Inflammatory macrophage treated with lipopolysaccharide for 4 hours (primary cell): ENCODE measurements at regions not wholly inside any gene's neighbourhood (a gene's known extent, or its start where the extent isn't known, plus 50 kb on each side); places are given as distances from the start of the nearest gene placed in this dataset.
"Not testable (repeated sequence)": the region's sequence is repeated elsewhere in the genome, so short reads cannot be mapped to it uniquely, and the experiment has no call there.

ENCODE experiments used
- DNase-seq: peaks from one replicate; pipeline ENCODE4 v3.0.0-alpha.2; 2020

DNA sequence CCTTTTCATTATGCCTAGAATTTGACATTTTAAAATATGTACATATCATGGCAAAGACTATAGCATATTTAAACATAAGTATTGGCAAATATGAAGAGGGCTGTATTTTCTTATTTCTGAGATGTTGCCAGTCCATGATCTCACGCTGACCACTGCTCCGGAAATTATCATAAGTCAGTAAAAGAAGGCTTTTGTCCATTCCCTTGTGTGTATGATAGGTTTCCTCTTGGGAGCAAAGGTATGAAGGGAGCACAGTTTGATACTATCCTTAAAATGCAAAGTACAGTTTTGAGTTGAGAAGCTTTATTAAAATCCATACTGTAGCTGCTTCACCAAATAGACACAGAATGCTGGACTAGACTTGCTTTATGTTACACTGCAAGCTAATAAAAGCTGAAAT is 52.6 kb upstream of the AGA start:
- DNase-seq = no peak

DNA sequence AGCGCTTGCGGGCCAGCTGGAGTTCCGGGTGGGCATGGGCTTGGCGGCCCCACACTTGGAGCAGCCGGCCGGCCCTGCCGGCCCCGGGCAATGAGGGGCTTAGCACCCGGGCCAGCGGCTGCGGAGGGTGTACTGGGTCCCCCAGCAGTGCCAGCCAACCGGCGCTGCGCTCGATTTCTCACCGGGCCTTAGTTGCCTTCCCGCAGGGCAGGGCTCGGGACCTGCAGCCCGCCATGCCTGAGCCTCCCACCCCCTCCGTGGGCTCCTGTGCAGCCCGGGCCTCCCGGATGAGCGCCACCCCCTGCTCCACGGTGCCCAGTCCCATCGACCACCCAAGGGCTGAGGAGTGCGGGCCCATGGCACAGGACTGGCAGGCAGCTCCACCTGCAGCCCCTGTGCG is 53.4 kb upstream of the AGA start:
- DNase-seq = not testable (repeated sequence)

DNA sequence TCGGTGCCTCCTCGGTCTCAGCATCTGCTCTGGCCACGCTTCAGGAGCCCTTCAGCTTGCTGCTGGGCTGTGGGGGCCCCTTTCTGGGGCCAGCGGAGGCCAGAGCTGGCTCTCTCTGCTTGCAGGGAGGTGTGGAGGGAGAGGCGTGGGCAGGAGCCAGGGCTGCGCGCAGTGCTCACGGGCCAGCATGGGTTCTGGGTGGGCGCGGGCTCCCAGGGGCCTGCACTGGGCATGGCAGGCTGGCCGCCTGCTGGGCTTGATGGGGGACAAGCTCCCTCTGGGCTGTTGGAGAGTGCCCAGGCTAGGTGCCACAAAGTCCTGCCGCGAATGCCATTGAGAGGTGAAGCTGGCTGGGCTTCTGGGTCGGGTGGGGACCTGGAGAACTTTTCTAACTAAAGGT is 57.3 kb upstream of the AGA start:
- no peak for DNase-seq

DNA sequence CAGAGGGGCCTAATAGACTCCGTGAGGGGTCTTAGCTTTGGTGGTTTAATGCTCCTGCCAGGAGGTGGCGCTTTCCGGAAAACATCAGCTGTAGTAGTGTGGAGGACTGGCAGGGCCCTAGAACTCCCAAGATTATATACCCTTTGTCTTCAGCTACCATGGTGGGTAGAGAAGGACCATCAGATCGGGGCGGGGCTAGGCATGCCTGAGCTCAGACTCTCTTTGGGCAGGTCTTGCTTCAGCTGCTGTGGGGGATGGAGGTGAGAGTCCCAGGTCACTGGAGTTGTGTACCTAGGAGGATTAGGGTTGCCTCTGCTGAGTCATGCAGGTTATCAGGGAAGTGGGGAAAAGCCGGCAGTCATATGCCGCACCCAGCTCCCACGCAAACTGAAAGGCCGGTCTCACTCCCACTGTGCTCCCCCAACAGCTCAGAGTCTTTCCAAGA is 63.0 kb upstream of the AGA start:
- no peak for DNase-seq

DNA sequence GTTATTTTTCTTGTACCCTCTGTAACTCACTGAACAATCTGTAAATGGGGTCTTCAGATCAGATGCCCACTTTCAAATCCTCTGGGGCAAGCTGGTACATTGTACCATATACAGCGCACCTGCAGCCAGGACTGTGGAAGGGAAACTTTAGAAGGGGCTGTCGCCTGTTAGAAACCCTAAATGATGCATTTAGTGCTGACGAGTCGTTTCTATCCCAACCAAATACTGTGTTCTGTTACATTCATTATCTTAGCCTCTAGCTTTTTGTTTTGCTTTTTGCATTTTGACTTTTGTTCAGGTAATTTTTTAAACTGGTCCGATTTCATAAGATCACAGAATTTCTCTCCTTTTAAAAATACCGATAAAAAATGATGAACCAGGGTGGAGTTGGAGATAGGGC is 66.4 kb upstream of the AGA start:
- DNase-seq = no peak

DNA sequence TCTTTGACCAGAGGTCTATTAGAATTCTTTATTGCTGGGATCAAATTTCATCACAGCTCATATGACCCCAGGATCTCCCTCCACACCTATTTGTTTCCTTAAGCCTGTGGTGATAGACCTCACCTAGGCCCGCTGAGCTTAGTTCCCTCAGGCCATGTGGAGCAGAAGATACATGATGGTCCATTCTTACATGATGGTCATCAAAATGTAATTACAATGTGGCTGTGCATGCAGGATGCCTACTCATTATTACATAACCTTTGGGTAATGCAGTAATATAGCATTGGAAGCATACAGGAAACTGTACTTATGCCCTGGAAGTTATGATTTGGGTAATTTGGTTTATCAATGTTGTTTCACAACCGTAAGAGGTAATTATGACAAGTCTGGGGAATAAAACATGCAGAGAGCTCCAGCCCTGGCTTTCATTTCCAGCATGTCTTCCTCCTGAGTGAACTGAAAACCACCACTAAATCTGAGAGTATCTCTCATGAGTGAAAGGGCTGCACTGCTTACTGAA is 67.0 kb upstream of the AGA start:
- no peak for DNase-seq

DNA sequence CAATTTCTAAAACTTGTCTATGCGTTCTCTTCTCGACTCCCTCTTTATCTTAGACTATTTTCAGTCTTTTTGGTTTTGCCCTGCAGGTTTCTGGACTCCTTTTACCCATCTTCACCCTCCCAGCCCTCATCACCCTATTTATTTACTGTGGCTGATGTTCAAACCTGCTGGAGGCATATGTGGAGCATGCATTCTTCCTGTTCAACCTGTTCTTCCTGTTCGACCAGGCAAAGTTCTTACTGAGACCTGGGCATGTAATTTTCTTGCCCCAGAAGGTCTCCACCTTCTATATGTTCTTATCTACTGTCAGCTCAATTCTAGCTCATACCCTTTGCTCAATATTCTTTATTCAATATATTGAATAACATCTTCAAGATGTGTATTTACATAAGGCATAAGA is 69.4 kb upstream of the AGA start:
- no peak for DNase-seq

DNA sequence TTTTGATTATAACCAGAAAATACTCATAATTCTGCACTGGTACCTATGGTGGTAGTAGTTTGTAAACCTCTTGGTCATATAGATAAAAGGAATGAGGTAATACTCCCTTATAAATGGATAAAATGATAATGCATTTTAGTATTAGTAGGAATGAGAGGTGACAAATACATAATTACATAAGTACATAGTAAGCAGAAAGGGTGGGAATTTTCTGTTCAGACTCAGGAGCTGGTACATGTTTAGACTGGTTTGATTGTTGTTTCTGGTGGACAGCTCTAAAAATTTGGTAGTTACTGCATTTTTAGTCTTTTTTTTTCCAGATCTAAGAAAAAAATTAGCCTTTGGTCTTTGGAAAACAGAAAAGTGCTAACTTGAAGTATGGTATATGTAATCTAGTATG is 70.4 kb upstream of the AGA start:
- DNase-seq = no peak

DNA sequence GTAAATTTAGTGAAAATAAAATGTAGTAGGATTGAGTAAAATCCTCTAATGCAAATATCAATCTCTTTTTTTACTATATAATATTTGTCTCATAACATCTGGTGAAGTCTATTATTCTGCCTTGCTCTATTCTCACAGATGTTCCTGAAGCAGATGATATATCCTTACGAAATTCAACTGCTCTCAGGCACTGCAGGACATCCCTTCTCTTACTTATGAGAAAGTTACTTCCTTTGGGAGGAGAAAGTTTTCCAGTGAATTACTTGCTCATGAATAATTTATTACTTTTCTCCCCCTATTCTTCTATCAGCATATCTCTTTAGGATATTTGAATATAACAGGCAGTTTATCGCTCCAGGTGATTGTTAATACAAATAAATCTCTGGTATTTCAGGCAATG is 75.6 kb upstream of the AGA start:
- no peak for DNase-seq

DNA sequence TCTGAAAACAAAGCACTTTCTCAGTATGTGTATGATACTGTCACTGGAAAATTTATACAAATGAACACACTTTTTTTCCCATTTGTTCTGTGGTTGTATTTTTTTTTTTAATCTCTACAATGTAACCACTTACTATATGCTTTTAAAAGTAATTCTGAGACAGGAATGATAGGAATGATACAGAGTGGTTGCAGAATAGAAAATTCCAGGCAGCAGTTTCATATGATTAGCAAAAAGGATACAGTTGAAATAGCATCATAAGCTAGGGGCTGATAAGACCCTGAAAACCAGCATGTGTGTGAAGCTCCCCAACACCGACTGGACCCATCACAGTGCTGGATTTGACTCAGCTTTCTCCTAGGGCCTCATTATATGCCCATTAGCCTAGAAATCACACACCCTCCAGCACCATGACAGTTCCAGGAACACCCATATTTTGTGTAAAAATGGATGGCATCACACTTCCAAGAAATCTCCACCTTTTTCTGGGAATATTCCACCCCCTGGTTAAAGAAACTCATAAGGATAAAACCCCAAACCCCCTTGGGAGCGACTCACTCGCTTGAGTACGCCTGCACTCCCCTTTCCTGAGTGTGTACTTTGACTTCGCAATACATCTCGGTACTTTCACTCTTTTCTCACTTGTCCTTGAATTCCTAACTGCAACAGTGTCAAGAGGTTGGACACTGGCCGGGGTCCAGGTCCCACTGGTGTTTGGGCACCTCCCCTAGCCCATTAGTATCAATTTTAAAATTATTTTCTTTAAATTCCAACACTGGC is 77.4 kb upstream of the AGA start:
- DNase-seq = no peak

DNA sequence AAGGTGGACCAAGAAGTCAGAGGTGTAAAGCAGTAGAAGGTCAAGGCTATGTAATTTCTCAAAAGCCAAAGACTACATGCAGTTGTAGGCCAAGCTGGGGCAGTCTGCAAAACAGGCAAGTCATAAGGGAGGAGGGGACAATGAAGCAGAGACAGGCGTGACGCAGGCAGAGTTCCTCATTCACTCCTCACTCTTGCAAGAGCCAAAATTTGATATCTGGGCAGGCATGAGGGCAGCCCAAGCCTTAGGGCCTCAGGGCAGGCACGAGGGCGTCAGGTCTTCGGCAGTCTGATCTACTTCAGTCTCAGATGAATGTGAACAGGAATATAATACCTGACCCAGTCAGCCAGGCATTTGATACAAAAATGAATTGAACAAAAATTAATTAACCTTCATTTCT is 86.4 kb upstream of the AGA start:
- DNase-seq = no peak

DNA sequence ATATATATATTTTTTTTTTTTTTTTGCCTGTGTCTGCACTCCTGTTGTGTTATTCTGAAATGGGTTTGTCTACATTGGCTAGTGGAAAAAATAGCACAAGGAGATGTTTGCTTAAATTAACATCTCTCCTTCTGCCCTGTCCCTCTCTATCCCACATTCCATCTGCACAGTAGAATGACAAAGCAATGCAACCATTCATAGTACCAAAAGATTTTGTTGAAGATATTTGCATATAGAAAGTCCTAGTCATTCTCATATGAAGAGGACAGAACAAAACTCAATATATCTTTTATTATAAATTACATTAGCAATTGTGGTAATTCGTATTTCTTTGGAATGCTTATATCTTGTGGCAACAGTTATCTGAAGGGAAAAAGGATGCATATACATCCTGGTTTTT is 88.3 kb upstream of the AGA start:
- no peak for DNase-seq

DNA sequence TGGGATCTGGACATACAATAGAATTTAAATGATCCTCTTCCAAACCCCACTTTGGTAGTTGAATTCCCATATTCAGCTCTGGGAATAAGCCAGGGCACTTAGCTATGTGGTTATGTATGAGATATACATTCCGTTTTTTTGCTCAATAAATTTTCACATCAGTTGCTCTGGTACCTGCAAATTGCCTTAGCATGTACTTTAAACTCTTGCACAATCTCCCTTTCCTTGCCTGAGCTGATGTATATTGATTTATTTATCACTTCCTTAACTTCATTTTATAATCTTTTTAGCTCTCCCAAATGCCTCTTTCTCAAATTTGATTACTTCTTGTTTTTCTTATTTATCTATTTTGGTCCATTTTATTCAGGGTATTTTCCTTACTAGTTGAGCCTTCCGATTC is 90.1 kb upstream of the AGA start:
- no peak for DNase-seq

DNA sequence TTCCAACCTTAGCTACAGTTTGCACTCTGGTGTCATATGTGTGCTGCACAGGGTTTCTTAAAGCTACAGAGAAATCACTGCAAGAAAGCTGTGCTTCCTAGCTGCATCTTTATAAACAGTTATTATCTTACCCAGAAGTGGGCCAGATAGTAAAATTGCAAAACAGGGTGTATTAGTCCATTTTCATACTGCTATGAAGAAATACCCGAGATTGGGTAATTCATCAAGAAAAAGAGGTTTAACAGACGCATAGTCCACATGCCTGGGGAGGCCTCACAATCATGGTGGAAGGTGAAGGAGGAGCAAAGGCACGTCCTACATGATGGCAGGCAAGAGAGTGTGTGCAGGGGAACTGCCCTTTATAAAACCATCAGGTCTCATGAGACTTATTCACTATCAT is 92.6 kb upstream of the AGA start:
- DNase-seq = not testable (repeated sequence)

DNA sequence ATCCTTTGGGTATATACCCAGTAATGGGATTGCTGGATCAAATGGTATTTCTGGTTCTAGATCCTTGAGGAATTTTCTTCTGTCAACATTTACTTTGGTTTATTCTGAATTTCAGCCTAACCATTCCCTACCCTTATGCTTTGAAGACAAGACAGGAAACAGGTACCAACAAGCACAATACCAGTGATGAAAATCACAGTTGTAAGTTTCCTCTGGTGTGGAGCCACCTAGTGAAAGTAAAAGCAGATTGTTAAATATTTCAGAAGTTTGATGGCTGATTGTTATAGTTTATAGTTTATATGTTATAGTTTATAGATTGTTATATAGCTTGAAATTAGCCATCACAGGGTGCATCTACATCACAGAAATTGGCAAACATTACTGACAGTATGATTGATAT is 104.5 kb upstream of the AGA start:
- DNase-seq = no peak

DNA sequence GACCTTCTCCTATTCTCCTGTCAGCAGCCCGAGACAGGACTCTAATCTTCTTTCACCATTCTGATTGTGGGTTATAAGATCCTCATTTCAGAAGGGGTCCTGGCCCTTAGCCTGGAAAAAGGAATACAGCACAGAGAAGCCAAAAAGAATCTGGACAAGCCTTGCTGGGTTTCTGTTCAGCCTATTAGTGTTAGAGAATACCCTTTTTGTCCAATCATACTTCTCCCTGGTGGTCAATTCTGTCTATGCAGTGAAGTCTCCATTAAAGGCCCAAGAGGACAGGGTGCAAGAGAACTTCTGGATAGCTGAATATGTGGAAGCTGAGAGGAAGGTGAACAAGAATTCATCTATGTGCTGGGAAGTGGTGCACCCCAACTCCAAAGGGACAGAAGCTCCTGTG is 105.7 kb upstream of the AGA start:
- no peak for DNase-seq

DNA sequence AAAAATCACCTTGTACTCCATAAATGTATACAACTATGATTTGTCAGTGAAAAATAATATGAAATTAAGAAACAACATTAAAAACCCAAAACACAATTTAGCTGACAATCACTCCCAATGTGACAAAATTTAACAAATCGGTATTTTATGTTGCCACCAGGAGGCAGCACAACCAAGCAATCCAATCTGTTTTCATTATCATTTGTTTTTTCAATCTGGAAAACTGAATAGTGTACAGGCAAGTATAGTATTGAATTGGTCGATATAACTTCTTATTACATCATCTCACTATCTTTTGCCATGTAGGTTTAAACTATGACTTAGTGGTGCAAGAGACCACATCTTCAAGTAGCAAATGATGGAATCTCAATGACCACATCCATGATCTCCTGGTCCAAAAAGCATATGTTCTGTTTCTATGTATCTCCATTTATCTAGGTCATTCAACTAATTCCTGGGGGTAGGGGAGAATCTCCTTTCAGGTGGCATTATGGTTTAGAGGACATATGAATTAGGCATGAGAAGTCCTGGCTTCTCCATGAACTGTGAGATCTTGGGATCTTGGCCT is 112.9 kb upstream of the AGA start:
- DNase-seq = no peak

DNA sequence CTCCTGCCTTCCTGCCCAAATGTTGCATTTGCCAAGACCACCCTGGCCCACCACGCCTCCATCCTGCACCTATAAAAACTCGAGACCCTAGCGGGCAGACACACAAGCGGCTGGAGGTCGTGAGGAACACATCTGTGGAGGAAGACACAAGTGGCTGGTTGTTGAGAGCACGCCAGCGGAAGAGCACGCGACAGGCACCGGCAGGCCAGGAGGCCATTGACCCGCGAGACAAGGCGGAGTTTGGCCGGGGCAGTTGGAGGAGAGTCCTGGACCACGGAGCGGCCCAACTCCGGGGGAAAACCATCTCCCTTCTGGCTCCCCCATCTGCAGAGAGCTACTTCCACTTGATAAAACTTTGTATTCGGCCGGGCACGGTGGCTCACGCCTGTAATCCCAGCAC is 115.2 kb upstream of the AGA start:
- no peak for DNase-seq

DNA sequence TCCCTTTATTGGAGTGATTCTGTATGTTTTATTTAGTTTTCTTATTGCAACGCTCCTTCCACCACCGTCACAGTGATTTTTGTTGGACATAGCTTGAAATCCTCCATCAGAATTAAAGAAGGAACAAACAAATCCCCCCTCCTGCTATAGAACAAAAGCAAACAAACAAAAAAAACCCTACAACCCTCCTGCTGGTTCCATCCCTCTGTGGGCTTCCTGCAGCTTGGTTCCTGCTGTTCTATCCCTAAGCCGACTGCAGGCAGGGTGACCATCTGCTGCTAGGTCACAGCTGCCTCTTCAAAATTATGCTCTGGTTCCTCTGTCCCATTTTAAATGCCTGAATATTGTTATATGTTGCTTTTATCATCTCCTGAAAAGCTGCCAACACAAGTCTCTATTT is 116.8 kb upstream of the AGA start:
- DNase-seq = no peak

DNA sequence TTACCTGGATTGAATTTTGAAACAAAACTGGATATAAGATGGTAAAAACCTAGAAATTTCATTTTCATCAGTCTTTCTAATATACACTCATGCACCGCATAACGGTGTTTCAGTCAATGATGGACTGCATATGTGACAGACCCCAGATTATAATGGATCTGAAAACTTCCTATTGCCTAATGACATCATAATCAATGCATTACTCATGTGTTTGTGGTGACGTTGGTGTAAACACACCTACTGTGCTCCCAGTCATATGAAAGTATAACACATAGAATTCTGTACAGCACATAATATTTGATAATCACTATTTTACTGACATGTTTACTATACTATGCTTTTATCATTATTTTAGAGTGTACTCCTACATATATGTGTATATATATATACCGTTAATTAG is 119.9 kb upstream of the AGA start:
- DNase-seq = no peak

DNA sequence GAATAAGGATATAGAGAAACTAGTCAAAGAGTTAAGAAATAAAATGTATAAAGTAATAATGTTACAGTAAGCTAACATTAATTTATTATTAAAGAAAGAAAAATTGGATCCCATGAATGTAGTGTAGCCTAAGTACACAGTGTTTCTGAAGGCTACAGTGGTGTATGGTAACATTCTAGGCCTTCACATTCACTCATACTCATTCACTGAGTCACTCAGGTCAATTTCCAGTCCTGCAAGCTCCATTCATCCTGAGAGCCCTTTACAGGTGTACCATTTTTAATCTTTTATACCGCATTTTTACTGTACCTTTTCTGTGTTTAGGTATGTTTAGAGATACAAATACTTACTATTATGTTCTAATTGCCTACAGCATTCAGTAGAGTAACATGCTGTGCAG is 120.6 kb upstream of the AGA start:
- no peak for DNase-seq

DNA sequence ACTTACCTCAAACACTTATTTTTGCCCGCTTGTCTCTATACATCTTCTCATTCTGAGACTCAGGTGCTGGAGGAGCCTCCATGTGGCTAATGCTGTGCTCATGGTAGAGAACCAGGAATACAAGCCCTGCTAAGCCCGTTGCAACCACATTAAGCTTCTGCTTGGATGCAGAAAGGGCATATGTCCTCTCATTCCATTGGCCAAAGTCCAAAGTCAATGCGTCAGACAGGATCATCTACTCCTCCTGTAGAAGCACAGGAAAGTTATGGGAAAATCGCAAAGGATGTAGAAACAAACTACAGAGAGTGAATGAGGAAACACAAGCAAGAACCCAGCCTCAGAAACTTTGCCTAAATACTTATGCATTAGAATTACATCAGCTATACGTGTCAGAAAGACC is 124.5 kb upstream of the AGA start:
- no peak for DNase-seq

DNA sequence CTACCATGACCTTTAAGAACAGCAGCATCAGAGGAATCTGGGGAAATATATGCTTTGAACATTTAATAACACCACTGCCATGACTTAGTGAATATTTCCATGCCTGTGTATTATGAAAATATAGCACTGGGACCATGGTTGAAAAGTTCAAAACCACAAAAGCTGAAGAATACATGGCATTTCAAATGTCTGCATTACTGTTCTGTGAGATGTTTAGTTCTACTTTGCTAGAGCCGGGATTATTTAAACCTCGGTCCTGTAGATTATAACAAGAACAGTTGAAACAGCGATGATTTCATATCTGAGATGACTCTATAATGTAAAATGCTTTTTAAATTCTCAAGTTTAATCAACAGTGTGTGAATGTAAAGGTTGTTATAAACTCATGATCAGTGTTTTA is 126.7 kb upstream of the AGA start:
- DNase-seq = no peak

DNA sequence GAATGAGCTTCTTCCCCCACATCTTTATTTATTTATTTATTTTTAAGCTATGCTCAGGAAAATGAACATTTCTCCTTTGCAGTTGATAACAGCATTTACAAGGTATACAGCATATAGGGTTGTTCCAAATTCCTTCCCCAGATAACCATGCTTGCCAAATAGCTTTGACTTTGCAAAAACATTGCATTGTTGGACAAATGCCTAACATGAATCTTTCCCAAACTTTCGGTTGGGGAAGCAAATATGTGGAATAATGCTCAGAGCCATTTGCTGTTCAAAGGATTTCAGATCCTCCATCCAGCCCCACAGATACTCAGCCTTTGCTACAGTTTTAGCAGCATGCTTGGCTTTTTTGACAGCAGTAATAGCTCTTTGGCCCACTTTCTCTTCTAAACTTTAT is 127.2 kb upstream of the AGA start:
- no peak for DNase-seq

DNA sequence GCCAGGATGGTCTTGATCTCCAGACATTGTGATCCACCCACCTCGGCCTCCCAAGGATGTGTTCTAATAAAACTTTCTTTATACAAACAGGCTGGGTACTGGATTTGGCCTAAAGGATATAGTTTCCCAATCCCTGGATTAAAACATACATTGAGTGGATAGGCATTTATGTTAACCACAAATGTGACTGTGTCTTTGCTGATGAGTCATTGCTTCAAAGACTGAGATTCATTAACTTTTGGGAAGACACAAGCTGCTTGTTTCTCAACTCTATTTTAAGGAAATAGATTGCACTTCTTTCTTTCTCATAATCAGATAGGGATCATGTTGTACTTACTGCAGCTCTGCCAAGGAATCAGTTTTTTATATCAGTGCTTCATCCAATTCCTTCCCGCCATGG is 131.3 kb upstream of the AGA start:
- DNase-seq = peak; percentile 7
